ENCODE measurements at regions not wholly inside any gene's neighbourhood (a gene's known extent, or its start where the extent isn't known, plus 50 kb on each side); places are given as distances from the start of the nearest gene placed in this dataset.

DNA sequence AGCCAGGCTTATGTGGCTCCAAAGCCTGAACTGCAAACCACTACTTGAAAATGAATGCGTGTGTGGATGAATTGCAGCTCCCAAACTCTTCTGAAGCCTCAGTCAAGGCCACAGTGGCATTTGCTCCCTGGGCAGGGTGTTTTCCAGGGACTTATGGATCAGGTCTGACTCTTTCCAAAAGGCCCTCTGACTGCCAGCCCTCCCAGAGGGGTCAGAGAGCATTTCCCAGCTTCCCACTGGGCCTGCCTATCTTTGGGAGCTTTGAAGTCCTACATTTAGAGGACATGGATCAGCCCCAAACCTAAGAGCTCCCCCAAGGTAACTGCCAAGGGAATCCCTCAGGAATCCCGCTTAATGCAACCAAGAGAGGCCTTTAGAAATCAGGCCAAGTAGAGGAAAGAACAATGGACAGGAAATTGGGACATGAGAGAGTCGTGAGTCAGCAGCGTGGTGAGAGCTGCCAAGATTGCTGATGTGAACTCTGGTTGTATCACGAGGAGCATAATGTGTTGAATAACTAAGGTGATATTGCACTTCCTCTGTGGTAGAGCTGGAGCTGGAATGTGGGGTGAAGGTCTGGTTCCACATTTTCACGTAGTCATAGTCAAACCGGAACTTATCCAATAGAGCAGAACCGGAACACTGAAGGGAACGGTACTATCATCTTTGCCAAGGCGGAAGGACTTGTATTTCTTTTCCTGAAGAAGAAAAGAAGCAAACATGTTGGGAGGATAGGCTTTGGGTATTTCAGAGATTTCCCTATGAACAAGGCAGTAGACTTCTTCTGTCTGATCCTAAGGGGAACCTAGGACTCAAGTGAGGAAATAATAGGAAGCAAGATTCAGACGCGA is 99.4 kb upstream of the JUN start:
- peaks cover 44% of the 10 kb centered on the region for H3K4me1 ChIP-seq (ENCODE audit: insufficient read depth)
- H4K20me1 ChIP-seq (ENCODE audit: insufficient read depth, poor library complexity, severe bottlenecking), result no peaks in the 10 kb centered on the region
- H3K27me3 ChIP-seq, result no peaks in the 10 kb centered on the region
- H2AFZ ChIP-seq, result no peak overlapping the region
- H3K9me3 ChIP-seq (ENCODE audit: low read depth), result no peaks in the 10 kb centered on the region
- H3K9me2 ChIP-seq (replicated peaks; ENCODE audit: insufficient read depth), result no peaks in the 10 kb centered on the region
- TF ChIP-seq, protein P1, sequence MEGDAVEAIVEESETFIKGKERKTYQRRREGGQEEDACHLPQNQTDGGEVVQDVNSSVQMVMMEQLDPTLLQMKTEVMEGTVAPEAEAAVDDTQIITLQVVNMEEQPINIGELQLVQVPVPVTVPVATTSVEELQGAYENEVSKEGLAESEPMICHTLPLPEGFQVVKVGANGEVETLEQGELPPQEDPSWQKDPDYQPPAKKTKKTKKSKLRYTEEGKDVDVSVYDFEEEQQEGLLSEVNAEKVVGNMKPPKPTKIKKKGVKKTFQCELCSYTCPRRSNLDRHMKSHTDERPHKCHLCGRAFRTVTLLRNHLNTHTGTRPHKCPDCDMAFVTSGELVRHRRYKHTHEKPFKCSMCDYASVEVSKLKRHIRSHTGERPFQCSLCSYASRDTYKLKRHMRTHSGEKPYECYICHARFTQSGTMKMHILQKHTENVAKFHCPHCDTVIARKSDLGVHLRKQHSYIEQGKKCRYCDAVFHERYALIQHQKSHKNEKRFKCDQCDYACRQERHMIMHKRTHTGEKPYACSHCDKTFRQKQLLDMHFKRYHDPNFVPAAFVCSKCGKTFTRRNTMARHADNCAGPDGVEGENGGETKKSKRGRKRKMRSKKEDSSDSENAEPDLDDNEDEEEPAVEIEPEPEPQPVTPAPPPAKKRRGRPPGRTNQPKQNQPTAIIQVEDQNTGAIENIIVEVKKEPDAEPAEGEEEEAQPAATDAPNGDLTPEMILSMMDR (IDR thresholded peaks at IDR 0.05; ENCODE audit: poor library complexity), result no peak
- TF ChIP-seq EZH2phosphoT487 (IDR thresholded peaks at IDR 0.05; ENCODE audit: low read depth, severe bottlenecking, unreplicated experiment) (no peak), EZH2 (IDR thresholded peaks at IDR 0.05; ENCODE audit: borderline replicate concordance) (no peak)
- 74% methylated on average over 12 of the region's 12 CpGs for WGBS (ENCODE audit: low lambda C conversion rate, missing lambda C conversion rate)
- H3K27ac ChIP-seq, result peak overlapping the region; percentile 88
- no peaks in the 10 kb centered on the region for H3K36me3 ChIP-seq (replicated peaks; ENCODE audit: insufficient read depth, low read depth)
- H3K79me2 ChIP-seq, result no peaks in the 10 kb centered on the region
- H3K4me3 ChIP-seq, result no peak overlapping the region
- no peak overlapping the region for H3K4me2 ChIP-seq
- DNase-seq (ENCODE audit: low spot score), result no peak

DNA sequence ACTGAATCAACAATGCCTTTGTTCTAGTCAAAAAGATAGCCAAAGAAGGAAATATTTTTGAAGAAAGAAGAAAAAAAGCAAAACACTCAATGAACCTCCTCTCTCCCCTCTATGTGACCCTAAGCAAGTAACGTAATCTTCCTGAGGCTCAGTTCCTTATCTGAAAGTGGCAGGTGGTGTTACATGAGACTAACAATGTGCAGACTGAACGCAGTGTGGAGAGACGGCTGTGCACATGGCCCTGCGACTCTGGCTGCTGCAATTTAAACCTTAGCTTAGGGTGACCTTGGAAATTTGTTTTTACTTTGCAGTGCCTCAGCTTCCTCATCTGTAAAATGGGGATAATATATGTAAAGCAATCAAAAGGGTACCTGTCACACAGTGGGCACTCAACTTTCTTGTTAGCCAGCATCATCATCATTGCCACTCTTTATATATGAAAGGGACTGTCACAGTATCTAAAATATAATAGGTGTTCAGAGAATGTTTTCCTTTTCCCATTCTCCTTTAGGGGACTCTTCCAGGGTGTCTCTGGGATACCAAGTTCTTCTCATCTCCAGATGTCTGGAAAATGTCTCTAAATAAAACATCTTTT is 100.1 kb upstream of the JUN start:
- WGBS (ENCODE audit: low lambda C conversion rate, missing lambda C conversion rate), result 21% methylated on average over 4 of the region's 4 CpGs
- no peak overlapping the region for H2AFZ ChIP-seq
- no peaks in the 10 kb centered on the region for H3K9me3 ChIP-seq (ENCODE audit: low read depth)
- no peaks in the 10 kb centered on the region for H4K20me1 ChIP-seq (ENCODE audit: insufficient read depth, poor library complexity, severe bottlenecking)
- no peak overlapping the region for H3K4me3 ChIP-seq
- no peaks in the 10 kb centered on the region for H3K9me2 ChIP-seq (replicated peaks; ENCODE audit: insufficient read depth)
- H3K27me3 ChIP-seq, result no peaks in the 10 kb centered on the region
- no peak for DNase-seq (ENCODE audit: low spot score)
- H3K79me2 ChIP-seq, result no peaks in the 10 kb centered on the region
- H3K36me3 ChIP-seq (replicated peaks; ENCODE audit: insufficient read depth, low read depth), result no peaks in the 10 kb centered on the region
- H3K27ac ChIP-seq, result peak overlapping the region; percentile 88
- TF ChIP-seq, protein P1 (IDR thresholded peaks at IDR 0.05; ENCODE audit: poor library complexity), result no peak
- no peak for TF ChIP-seq EZH2 (IDR thresholded peaks at IDR 0.05; ENCODE audit: borderline replicate concordance)
- no peak for TF ChIP-seq EZH2phosphoT487 (IDR thresholded peaks at IDR 0.05; ENCODE audit: low read depth, severe bottlenecking, unreplicated experiment)
- peaks cover 44% of the 10 kb centered on the region for H3K4me1 ChIP-seq (ENCODE audit: insufficient read depth)
- H3K4me2 ChIP-seq, result no peak overlapping the region

DNA sequence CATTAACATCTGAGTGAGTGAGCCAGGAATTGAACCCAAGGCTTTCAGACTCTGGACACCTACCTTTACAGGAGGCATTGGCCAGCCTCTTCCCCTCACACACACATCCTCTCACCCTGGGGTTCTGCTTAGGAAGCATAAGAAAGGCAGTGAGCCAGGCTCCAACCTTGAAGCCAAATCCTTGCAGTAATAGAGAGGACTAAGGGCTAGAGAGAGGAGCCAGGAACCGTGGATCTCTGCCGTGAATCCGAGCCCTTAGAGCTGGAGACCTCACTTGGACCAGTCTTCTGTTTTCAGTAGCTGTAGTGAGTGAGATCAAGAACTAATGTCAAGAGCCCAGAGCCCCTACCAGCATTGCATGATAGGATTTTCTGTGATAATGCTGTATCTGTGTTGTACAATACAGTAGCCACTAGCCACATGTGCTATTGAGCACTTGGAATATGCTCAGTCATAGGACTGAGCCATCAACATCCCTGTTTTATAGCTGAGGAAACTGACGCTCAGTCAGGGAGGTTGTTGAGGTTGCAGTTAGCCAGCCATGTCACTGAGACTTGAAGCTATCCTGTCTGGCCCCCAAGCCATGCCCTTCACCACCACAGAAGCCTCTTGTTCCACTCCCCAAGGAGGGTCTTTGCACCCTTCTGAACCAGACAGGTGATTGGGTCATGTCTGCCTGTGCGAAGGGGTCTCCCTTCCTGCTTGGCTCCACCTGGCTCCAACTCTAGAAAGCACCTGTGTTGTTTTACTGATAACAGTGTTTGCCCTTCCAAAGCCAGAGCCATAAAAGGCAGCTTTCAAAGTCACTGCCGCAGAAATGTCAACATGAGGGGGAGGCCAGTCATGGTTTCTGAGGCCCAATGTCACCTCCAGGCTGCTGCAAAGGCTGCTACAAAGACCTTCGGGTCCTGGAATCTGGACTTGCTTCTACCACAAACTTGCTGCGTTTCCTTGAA is 101.1 kb upstream of the JUN start:
- Histone ChIP-seq H3K4me1 (ENCODE audit: insufficient read depth) (peaks cover 45% of the 10 kb centered on the region), H3K27ac (peak overlapping the region; percentile 88), H4K20me1 (ENCODE audit: insufficient read depth, poor library complexity, severe bottlenecking) (no peaks in the 10 kb centered on the region), H3K4me3 (no peak overlapping the region), H3K9me3 (ENCODE audit: low read depth) (no peaks in the 10 kb centered on the region), H3K9me2 (replicated peaks; ENCODE audit: insufficient read depth) (no peaks in the 10 kb centered on the region), H3K79me2 (no peaks in the 10 kb centered on the region), H3K36me3 (replicated peaks; ENCODE audit: insufficient read depth, low read depth) (no peaks in the 10 kb centered on the region), H2AFZ (no peak overlapping the region), H3K4me2 (peak overlapping the region; percentile 20), H3K27me3 (no peaks in the 10 kb centered on the region)
- TF ChIP-seq, protein P1 (IDR thresholded peaks at IDR 0.05; ENCODE audit: poor library complexity), result no peak
- TF ChIP-seq EZH2phosphoT487 (IDR thresholded peaks at IDR 0.05; ENCODE audit: low read depth, severe bottlenecking, unreplicated experiment), result peak; percentile 94
- no peak for TF ChIP-seq EZH2 (IDR thresholded peaks at IDR 0.05; ENCODE audit: borderline replicate concordance)
- peak; percentile 86 for DNase-seq (ENCODE audit: low spot score)
- 51% methylated on average over 8 of the region's 8 CpGs for WGBS (ENCODE audit: low lambda C conversion rate, missing lambda C conversion rate)

All from hepatocyte (in vitro differentiated cells).